BLaER1 treated with 17β-estradiol and CSF1 and Interleukin-3, amounts not matched to agents 10 nM and 100 nM (cell line): ENCODE measurements at regions not wholly inside any gene's neighbourhood (a gene's known extent, or its start where the extent isn't known, plus 50 kb on each side); places are given as distances from the start of the nearest gene placed in this dataset.
"Not testable (repeated sequence)": the region's sequence is repeated elsewhere in the genome, so short reads cannot be mapped to it uniquely, and the experiment has no call there.

Source experiments
- H3K27ac ChIP-seq, 11 experiments: shearing (Covaris generic); formaldehyde crosslinking; 2 replicates each; pipeline ENCODE4 v1.8.1; 2022
- H3K27me3 ChIP-seq, 11 experiments: shearing (Covaris generic); formaldehyde crosslinking; 2 replicates each; pipeline ENCODE4 v1.8.1; 2022
- H3K36me3 ChIP-seq, 11 experiments: shearing (Covaris generic); formaldehyde crosslinking; 2 replicates each; pipeline ENCODE4 v1.8.1; 2022
- H3K4me1 ChIP-seq, 10 experiments: shearing (Covaris generic); formaldehyde crosslinking; 2 replicates each; pipeline ENCODE4 v1.8.1; 2022
- H3K4me2 ChIP-seq, 11 experiments: shearing (Covaris generic); formaldehyde crosslinking; 2 replicates each; pipeline ENCODE4 v1.8.1; 2022
- H3K4me3 ChIP-seq, 10 experiments: shearing (Covaris generic); formaldehyde crosslinking; 2 replicates each; pipeline ENCODE4 v1.8.1; 2022
- H3K9ac ChIP-seq, 11 experiments: shearing (Covaris generic); formaldehyde crosslinking; 2 replicates each; pipeline ENCODE4 v1.8.1; 2022
- H3K9me3 ChIP-seq, 11 experiments: shearing (Covaris generic); formaldehyde crosslinking; replicated peaks in 1 of 11; 2 replicates each; pipeline ENCODE4 v1.8.1; 2022
- H4K20me1 ChIP-seq, 11 experiments: shearing (Covaris generic); formaldehyde crosslinking; 2 replicates each; pipeline ENCODE4 v1.8.1; 2022
- Cebpa-rat ChIP-seq, 11 experiments: shearing (Covaris generic); IDR thresholded peaks; 2 replicates each; pipeline ENCODE4 v1.8.1; 2022

DNA sequence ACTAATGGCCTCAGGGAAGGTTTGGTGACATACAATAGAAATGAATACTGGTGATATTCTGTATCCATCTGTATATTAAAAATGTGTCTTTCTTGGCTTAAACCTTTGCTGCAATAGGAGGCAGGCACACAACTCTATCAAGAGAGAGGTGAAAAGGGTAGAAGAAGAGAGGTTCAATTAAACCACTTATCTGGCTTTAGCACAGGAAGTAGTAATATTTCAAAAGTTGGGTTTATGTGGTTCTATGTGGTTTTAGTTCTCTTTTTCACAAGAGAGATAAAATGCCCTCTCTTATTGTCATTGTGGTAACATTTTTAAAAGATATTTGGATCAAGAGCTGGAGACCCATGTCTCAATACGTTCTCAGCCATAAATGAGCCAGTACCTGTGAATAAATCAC is 146.2 kb upstream of the FNDC3A start:
- peaks cover 41 to 74% (median 57%) of the 10 kb centered on the region in 11 experiments for H3K9me3 ChIP-seq
- H3K27me3 ChIP-seq: peaks cover 0 to 43% (median 0%) of the 10 kb centered on the region in 11 experiments; a peak in 4 of 22 replicates
- H3K27ac ChIP-seq: no peak overlapping the region
- no peak overlapping the region for H3K4me3 ChIP-seq
- no peak overlapping the region for H3K9ac ChIP-seq
- peak overlapping the region in 6 of 11 experiments; percentile 11 to 38 (median 18); a peak in 7 of 22 replicates for H3K4me2 ChIP-seq
- no peaks in the 10 kb centered on the region for H4K20me1 ChIP-seq
- no peak for TF ChIP-seq Cebpa-rat (IDR thresholded peaks at IDR 0.05)
- H3K36me3 ChIP-seq: peaks cover 0 to 6% (median 0%) of the 10 kb centered on the region in 11 experiments; a peak in 1 of 22 replicates
- H3K4me1 ChIP-seq: peaks cover 0 to 14% (median 8%) of the 10 kb centered on the region in 10 experiments; a peak in 11 of 20 replicates

DNA sequence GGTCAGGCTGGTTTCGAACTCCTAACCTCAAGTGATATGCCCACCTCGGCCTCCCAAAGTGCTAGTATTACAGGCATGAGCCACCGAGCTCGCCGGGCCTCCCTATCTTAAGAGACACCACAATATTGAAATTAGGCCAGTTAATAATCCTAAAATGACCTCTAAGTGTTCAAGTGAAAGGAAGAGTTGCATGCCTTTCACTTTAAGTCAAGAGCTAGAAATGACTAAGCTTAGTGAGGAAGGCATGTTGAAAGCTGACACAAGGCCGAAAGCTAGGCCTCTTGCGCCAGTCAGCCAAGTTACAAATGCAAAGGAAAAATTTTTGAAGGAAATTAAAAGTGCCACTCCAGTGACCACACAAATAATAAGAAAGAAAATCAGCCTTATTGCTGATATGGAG is 144.5 kb upstream of the FNDC3A start:
- no peak for TF ChIP-seq Cebpa-rat (IDR thresholded peaks at IDR 0.05)
- H3K36me3 ChIP-seq: peaks cover 0 to 6% (median 0%) of the 10 kb centered on the region in 11 experiments; a peak in 1 of 22 replicates

DNA sequence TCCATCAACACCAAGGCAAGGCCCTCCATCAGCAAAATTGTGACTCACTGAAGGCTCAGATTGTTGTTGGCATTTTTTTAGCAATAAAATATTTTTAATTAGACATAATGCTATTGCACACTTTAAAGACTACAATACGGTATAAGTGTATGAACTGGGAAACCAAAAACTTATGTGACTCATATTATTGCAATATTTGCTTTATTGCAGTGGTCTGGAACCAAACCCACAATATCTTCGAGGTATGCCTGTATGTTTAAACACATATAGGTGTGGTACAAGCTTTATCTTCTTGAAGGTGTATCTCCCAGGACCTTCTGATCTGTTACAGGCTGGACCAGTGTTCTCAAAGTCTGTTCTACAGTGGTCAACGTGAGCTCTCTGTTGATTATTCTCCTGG is 142.3 kb upstream of the FNDC3A start:
- Histone ChIP-seq H3K4me1 (peaks cover 0 to 14% (median 8%) of the 10 kb centered on the region in 10 experiments; a peak in 11 of 20 replicates), H4K20me1 (no peaks in the 10 kb centered on the region), H3K9me3 (peaks cover 25 to 60% (median 38%) of the 10 kb centered on the region in 11 experiments; a peak in 21 of 22 replicates), H3K4me3 (no peak overlapping the region), H3K27me3 (peaks cover 0 to 30% (median 0%) of the 10 kb centered on the region in 11 experiments; a peak in 4 of 22 replicates), H3K27ac (no peak overlapping the region), H3K36me3 (peaks cover 0 to 6% (median 0%) of the 10 kb centered on the region in 11 experiments; a peak in 1 of 22 replicates), H3K4me2 (no peak overlapping the region), H3K9ac (no peak overlapping the region)
- TF ChIP-seq Cebpa-rat (IDR thresholded peaks at IDR 0.05): no peak

More for the DNA sequence above, 144.5 kb upstream of the FNDC3A start:
- H3K4me3 ChIP-seq: no peak overlapping the region
- H3K9ac ChIP-seq: no peak overlapping the region
- no peak overlapping the region for H3K27ac ChIP-seq
- peaks cover 0 to 43% (median 0%) of the 10 kb centered on the region in 11 experiments; a peak in 4 of 22 replicates for H3K27me3 ChIP-seq
- no peak overlapping the region for H3K4me2 ChIP-seq
- H3K9me3 ChIP-seq: peaks cover 42 to 80% (median 54%) of the 10 kb centered on the region in 11 experiments
- H4K20me1 ChIP-seq: no peaks in the 10 kb centered on the region
- H3K4me1 ChIP-seq: peaks cover 0 to 14% (median 8%) of the 10 kb centered on the region in 10 experiments; a peak in 11 of 20 replicates

DNA sequence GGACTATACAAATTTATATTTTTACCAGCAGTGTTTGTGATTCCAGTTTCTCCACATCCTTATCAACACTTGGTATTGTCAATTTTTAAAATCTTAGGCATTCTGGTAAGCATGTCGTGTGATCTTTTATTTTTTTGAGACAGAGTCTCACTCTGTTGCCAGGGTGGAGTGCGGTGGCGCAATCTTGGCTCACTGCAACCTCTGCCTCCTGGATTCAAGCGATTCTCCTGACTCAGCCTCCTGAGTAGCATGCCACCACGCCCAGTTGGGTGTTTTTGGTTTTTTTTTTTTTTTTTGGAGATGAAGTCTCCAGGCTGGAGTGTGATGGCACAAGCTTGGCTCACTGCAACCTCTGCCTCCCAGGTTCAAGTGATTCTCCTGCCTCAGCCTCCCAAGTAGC is 140.4 kb upstream of the FNDC3A start:
- not testable (repeated sequence) for H3K27ac ChIP-seq, H3K36me3 ChIP-seq, H3K4me1 ChIP-seq, H3K4me2 ChIP-seq, H4K20me1 ChIP-seq, H3K9ac ChIP-seq, H3K4me3 ChIP-seq
- H3K9me3 ChIP-seq: peaks cover 25 to 56% (median 38%) of the 10 kb centered on the region in 11 experiments; a peak in 21 of 22 replicates
- H3K27me3 ChIP-seq: peaks cover 0 to 20% (median 0%) of the 10 kb centered on the region in 11 experiments; a peak in 4 of 22 replicates

DNA sequence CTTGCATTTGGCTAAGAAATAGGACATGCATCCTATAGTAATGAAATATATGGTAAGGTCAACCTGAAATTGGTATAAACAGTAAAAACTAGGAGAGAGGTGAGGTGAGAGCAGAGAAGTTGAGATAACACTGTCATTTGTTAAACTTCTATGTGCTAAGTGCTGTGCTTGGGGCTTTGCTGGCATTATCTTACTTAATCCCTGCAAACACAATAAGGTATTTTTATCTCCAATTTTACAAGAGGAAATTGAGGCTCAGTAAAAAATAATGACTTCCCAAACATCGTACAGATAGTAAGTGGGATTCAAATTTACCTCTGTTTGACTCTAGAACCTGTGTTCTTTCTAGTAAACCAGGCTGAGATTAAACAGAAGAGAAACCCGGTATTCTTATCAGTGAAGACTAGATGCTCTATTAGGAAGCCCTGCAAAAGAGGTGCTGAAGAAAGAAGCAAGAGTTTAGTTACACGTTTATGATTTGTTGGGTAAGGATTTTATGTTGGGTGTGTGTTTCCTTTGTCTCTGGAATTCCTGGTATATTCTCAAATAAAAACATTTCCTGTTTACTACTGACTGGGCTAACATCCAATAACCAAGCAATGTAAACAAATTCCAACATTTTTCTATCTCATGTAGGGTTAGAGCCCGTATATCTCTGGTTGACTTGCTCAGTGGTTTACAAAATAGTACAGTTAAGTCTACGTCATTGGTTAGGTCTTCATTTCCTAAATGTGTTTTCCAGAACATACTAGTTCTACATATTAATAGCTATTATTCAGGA is 137.3 kb upstream of the FNDC3A start:
- no peaks in the 10 kb centered on the region for H3K4me1 ChIP-seq

DNA sequence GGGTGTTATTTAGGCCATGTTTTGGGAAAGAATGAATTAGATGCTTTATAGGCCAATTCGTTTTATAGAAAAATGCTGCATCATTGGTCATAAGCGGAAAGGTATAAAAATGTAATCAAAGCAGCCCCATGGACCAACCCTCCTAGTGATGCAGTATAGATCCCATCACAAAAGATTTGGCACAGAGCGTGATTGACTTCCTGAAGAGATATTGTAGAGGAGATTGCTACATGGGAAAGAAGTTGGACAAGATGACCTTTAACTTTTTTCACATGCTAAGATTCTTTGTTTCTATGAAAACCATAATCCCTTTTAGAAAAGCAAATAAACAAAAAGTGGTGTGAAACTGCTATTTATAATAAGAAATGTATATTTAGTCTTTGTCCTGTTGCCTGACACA is 136.5 kb upstream of the FNDC3A start:
- no peak for TF ChIP-seq Cebpa-rat (IDR thresholded peaks at IDR 0.05)
- H3K4me2 ChIP-seq: no peak overlapping the region

More for the DNA sequence above, 137.3 kb upstream of the FNDC3A start:
- TF ChIP-seq Cebpa-rat (IDR thresholded peaks at IDR 0.05): no peak
- Histone ChIP-seq H3K27me3 (no peaks in the 10 kb centered on the region), H3K9ac (no peak overlapping the region), H3K4me2 (no peak overlapping the region), H3K36me3 (no peaks in the 10 kb centered on the region), H3K9me3 (peaks cover 10 to 30% (median 21%) of the 10 kb centered on the region in 11 experiments; a peak in 20 of 22 replicates), H3K27ac (no peak overlapping the region), H4K20me1 (no peaks in the 10 kb centered on the region), H3K4me3 (no peak overlapping the region)

DNA sequence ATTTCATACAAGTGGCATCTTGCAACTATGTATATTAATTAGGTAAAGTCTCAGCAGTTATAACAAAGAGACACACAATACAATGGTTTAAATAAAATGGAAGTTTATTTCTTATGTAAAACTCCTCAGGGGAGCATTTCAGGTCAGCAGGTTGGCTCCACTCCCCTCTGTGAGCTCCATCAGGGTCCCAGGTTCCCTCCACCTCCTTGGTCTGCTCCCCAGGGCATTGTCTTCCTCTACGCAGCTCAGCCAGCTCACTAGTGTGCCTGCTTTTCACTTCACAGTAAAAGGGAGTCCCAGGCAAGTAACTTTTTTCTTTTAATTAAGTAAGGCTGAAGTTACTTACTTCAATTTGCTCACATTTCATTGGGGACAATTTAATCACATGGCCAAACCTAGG is 135.3 kb upstream of the FNDC3A start:
- TF ChIP-seq Cebpa-rat (IDR thresholded peaks at IDR 0.05): no peak
- Histone ChIP-seq H3K9me3 (peaks cover 0 to 10% (median 2%) of the 10 kb centered on the region in 11 experiments; a peak in 9 of 22 replicates), H3K4me2 (no peak overlapping the region)

More for the DNA sequence above, 136.5 kb upstream of the FNDC3A start:
- no peak overlapping the region for H3K27ac ChIP-seq
- no peaks in the 10 kb centered on the region for H3K27me3 ChIP-seq
- H3K9me3 ChIP-seq: peaks cover 3 to 22% (median 13%) of the 10 kb centered on the region in 11 experiments; a peak in 16 of 22 replicates
- no peak overlapping the region for H3K9ac ChIP-seq
- H3K36me3 ChIP-seq: no peaks in the 10 kb centered on the region
- H3K4me1 ChIP-seq: no peaks in the 10 kb centered on the region
- no peak overlapping the region for H3K4me3 ChIP-seq
- no peaks in the 10 kb centered on the region for H4K20me1 ChIP-seq

DNA sequence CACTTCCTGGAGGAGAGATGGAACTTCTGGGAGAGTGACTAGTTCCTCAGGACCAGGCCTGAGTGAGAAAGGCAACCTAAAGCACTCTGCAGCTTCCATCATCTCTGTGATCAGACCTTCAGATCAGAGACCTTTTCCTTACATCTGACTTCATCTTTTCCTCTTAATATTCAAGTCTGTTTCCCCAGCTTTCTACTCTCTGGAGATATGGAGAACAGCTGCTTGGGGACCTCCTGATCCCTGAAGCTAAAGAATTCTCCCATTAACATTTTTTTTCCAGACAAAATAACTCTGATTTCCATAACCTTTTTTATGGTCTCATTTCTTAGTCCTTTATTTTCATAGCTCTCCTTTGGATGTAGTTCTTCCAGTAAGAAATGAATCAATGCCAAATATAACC is 133.4 kb upstream of the FNDC3A start:
- H3K27me3 ChIP-seq: no peaks in the 10 kb centered on the region
- no peaks in the 10 kb centered on the region for H4K20me1 ChIP-seq
- H3K9ac ChIP-seq: no peak overlapping the region
- H3K4me3 ChIP-seq: no peak overlapping the region
- no peak overlapping the region for H3K27ac ChIP-seq
- H3K9me3 ChIP-seq: no peaks in the 10 kb centered on the region
- no peak overlapping the region for H3K4me2 ChIP-seq
- H3K36me3 ChIP-seq: no peaks in the 10 kb centered on the region
- no peak for TF ChIP-seq Cebpa-rat (IDR thresholded peaks at IDR 0.05)
- H3K4me1 ChIP-seq: no peaks in the 10 kb centered on the region

More for the DNA sequence above, 135.3 kb upstream of the FNDC3A start:
- no peaks in the 10 kb centered on the region for H3K27me3 ChIP-seq
- H3K36me3 ChIP-seq: no peaks in the 10 kb centered on the region
- H3K4me1 ChIP-seq: no peaks in the 10 kb centered on the region
- H3K27ac ChIP-seq: no peak overlapping the region
- H3K9ac ChIP-seq: no peak overlapping the region
- no peak overlapping the region for H3K4me3 ChIP-seq
- no peaks in the 10 kb centered on the region for H4K20me1 ChIP-seq

DNA sequence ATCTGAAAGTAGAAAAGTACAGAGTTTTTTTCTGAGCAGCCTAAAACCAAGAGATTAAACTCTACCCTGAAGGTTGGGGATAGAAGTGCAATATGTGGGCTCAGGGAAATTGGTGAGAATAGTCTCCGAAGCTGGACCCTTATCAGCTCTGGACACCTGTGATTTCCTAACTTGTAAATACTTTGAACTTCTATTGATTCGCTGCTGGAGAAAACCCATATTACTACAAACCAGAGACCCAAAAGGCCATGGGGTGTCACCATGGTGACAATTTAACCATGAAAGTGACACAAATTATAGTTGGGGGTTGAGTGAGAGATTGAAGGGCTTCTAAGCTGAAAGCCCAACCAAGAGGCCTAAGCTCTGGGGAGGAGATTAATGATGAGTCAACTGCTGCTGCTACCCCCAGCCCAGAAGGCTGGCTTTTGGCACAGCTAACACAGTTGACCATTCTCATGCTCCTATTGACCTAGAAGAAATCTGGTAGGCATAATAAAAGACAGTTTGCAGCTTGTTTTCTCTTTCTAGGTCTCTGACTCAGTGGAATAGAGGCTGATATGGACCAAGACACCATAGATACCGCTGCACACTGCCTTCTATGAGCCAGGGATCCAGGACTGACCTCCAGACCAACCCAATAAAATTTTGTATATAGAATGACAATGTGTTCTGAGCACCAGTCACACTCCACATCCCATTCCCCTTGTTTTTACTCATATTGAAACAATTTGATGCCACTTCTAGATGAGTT is 131.9 kb upstream of the FNDC3A start:
- Histone ChIP-seq H3K9ac (no peak overlapping the region), H3K4me3 (no peak overlapping the region), H4K20me1 (no peaks in the 10 kb centered on the region), H3K36me3 (no peaks in the 10 kb centered on the region), H3K9me3 (no peaks in the 10 kb centered on the region), H3K4me1 (no peaks in the 10 kb centered on the region), H3K27ac (no peak overlapping the region), H3K27me3 (no peaks in the 10 kb centered on the region), H3K4me2 (no peak overlapping the region)
- no peak for TF ChIP-seq Cebpa-rat (IDR thresholded peaks at IDR 0.05)
